H1 (cell line): ENCODE measurements at regions not wholly inside any gene's neighbourhood (a gene's known extent, or its start where the extent isn't known, plus 50 kb on each side); places are given as distances from the start of the nearest gene placed in this dataset.

ENCODE experiments used
- CTCF ChIA-PET: fragments of 300-600 bp; sonication (Branson Sonifier 250); formaldehyde crosslinking; loops from one replicate; lab custom pipeline; 2021; ENCODE audit not compliant: partially characterized antibody; lab: Charles Lee
- POLR2A ChIA-PET: fragments of 300-600 bp; sonication (Branson Sonifier 250); formaldehyde crosslinking; loops from one replicate; lab custom pipeline; 2021; ENCODE audit warnings: inconsistent platforms; ENCODE audit not compliant: partially characterized antibody; lab: Charles Lee
- DNase-seq, 2 experiments: peaks; one replicate each; pipeline versions ENCODE4 v3.0.0 to v3.0.0-alpha.2; 2010 to 2022; ENCODE audit warnings: low spot score in 2 of 2, low read depth in 1 of 2, mixed read lengths in 1 of 2
- FAIRE-seq: peaks from 2 replicates; lab custom pipeline; 2011; peaks lifted over from hg19 to GRCh38; lab: Jason Lieb, UNC
- H2AFZ ChIP-seq: 2 replicates; pipeline ENCODE4 v1.8.1; 2012; ENCODE audit warnings: low read length, inconsistent platforms
- H2AK5ac ChIP-seq: 2 replicates; pipeline ENCODE4 v1.6.1; 2013; ENCODE audit warnings: low read depth, low read length
- H2BK120ac ChIP-seq: replicated peaks from 2 replicates; pipeline ENCODE3; 2013; ENCODE audit warnings: low read depth, low read length, inconsistent platforms
- H2BK12ac ChIP-seq: 2 replicates; pipeline ENCODE4 v1.6.1; 2013; ENCODE audit warnings: low read depth, low read length
- H2BK15ac ChIP-seq: 2 replicates; pipeline ENCODE4 v1.6.1; 2013; ENCODE audit warnings: low read length
- H2BK20ac ChIP-seq: 2 replicates; pipeline ENCODE4 v1.6.1; 2013; ENCODE audit warnings: low read length
- H2BK5ac ChIP-seq: 2 replicates; pipeline ENCODE4 v1.6.1; 2013; ENCODE audit warnings: low read depth, low read length
- H3K14ac ChIP-seq: 2 replicates; pipeline ENCODE4 v1.6.1; 2013; ENCODE audit warnings: inconsistent platforms; ENCODE audit not compliant: insufficient read length
- H3K18ac ChIP-seq: 2 replicates; pipeline ENCODE4 v1.6.1; 2013; ENCODE audit warnings: low read length; ENCODE audit errors: extremely low read depth
- H3K23ac ChIP-seq: 2 replicates; pipeline ENCODE4 v1.6.1; 2013; ENCODE audit warnings: inconsistent platforms; ENCODE audit not compliant: insufficient read length
- H3K23me2 ChIP-seq: 2 replicates; pipeline ENCODE4 v1.6.1; 2013; ENCODE audit warnings: low read depth, low read length
- H3K27ac ChIP-seq: 2 replicates; pipeline ENCODE4 v1.6.1; 2011; ENCODE audit warnings: low read depth, low read length, inconsistent platforms
- H3K27me3 ChIP-seq, 4 experiments: replicated peaks in 1 of 4; 1 replicate in 1 of 4; 2 replicates in 3 of 4; pipeline versions ENCODE4 v1.6.1 to v1.8.1; 2011 to 2013; ENCODE audit warnings: low read length in 3 of 4, mild to moderate bottlenecking in 3 of 4, inconsistent platforms in 2 of 4, mixed read lengths in 2 of 4, moderate library complexity in 1 of 4; ENCODE audit not compliant: control insufficient read depth in 3 of 4, insufficient read depth in 3 of 4; ENCODE audit errors: extremely low read depth in 1 of 4
- H3K36me3 ChIP-seq, 4 experiments: 2 replicates each; pipeline versions ENCODE4 v1.6.1 to v1.8.1; 2011 to 2013; ENCODE audit warnings: mild to moderate bottlenecking in 4 of 4, low read length in 3 of 4, moderate library complexity in 2 of 4, control low read depth in 1 of 4, inconsistent platforms in 1 of 4; ENCODE audit not compliant: insufficient read depth in 4 of 4, control insufficient read depth in 2 of 4
- H3K4ac ChIP-seq: replicated peaks from 2 replicates; pipeline ENCODE3; 2013; ENCODE audit warnings: low read length, low read depth, mixed read lengths, inconsistent platforms; ENCODE audit not compliant: insufficient read length
- H3K4me1 ChIP-seq, 4 experiments: replicated peaks in 1 of 4; 1 replicate in 1 of 4; 2 replicates in 3 of 4; pipeline versions ENCODE4 v1.6.1 to v1.8.1; 2011 to 2013; ENCODE audit warnings: low read length in 3 of 4, inconsistent platforms in 2 of 4, mixed read lengths in 1 of 4; ENCODE audit not compliant: insufficient read depth in 4 of 4, control insufficient read depth in 3 of 4
- H3K4me2 ChIP-seq, 2 experiments: 2 replicates each; pipeline versions ENCODE4 v1.6.1 to v1.8.1; 2011 to 2013; ENCODE audit warnings: low read depth in 2 of 2, low read length in 2 of 2, control low read depth in 1 of 2, inconsistent platforms in 1 of 2, mild to moderate bottlenecking in 1 of 2; ENCODE audit not compliant: insufficient read depth in 1 of 2
- H3K4me3 ChIP-seq, 4 experiments: fragments of 200-600, 300-600 bp in 1 of 4; sonication (generic), shearing (Covaris generic), sonication (Bioruptor Twin) in 1 of 4; 2 replicates each; pipeline versions ENCODE4 v1.5.1 to v1.8.1; 2011 to 2016; ENCODE audit warnings: low read length in 4 of 4, low read depth in 3 of 4, control low read depth in 2 of 4, inconsistent platforms in 2 of 4, mild to moderate bottlenecking in 2 of 4, mixed read lengths in 1 of 4, moderate library complexity in 1 of 4; ENCODE audit not compliant: insufficient read depth in 2 of 4; ENCODE audit errors: extremely low read depth in 1 of 4
- H3K56ac ChIP-seq: replicated peaks from 2 replicates; pipeline ENCODE3; 2013; ENCODE audit warnings: low read depth, mild to moderate bottlenecking, mixed read lengths, low read length, inconsistent platforms; ENCODE audit not compliant: insufficient read length
- H3K79me1 ChIP-seq: 2 replicates; pipeline ENCODE4 v1.6.1; 2013; ENCODE audit warnings: low read depth, low read length, control low read depth
- H3K79me2 ChIP-seq, 2 experiments: 2 replicates each; pipeline versions ENCODE4 v1.6.1 to v1.8.1; 2012 to 2013; ENCODE audit warnings: low read length in 2 of 2, mild to moderate bottlenecking in 2 of 2, inconsistent platforms in 1 of 2; ENCODE audit not compliant: insufficient read depth in 2 of 2, control insufficient read depth in 1 of 2
- H3K9ac ChIP-seq, 4 experiments: replicated peaks in 1 of 4; 1 replicate in 1 of 4; 2 replicates in 3 of 4; pipeline versions ENCODE4 v1.6.1 to v1.8.1; 2011 to 2013; ENCODE audit warnings: low read depth in 3 of 4, low read length in 3 of 4, control low read depth in 2 of 4, mild to moderate bottlenecking in 2 of 4, moderate library complexity in 2 of 4, inconsistent platforms in 1 of 4; ENCODE audit errors: extremely low read depth in 1 of 4
- H3K9me3 ChIP-seq, 2 experiments: 2 replicates each; pipeline versions ENCODE4 v1.6.1 to v1.8.1; 2012 to 2013; ENCODE audit warnings: mild to moderate bottlenecking in 2 of 2, moderate library complexity in 2 of 2, control low read depth in 1 of 2, inconsistent platforms in 1 of 2, low read depth in 1 of 2, low read length in 1 of 2, mixed read lengths in 1 of 2; ENCODE audit not compliant: insufficient read depth in 2 of 2
- H4K20me1 ChIP-seq, 2 experiments: replicated peaks in 1 of 2; 2 replicates each; pipeline versions ENCODE3 to v1.8.1; 2011 to 2013; ENCODE audit warnings: inconsistent platforms in 2 of 2, low read length in 2 of 2, mild to moderate bottlenecking in 1 of 2; ENCODE audit not compliant: insufficient read depth in 2 of 2, control insufficient read depth in 1 of 2
- H4K5ac ChIP-seq: 2 replicates; pipeline ENCODE4 v1.6.1; 2013; ENCODE audit warnings: low read length, low read depth, mixed read lengths, inconsistent platforms; ENCODE audit not compliant: insufficient read length
- H4K8ac ChIP-seq: 2 replicates; pipeline ENCODE4 v1.8.0; 2013; ENCODE audit warnings: mild to moderate bottlenecking, moderate library complexity, low read length, inconsistent platforms; ENCODE audit not compliant: insufficient read depth; ENCODE audit errors: extremely low read depth
- H4K91ac ChIP-seq: replicated peaks from 2 replicates; pipeline ENCODE3; 2013; ENCODE audit warnings: low read length, mixed read lengths, inconsistent platforms; ENCODE audit not compliant: insufficient read length
- BCL11A ChIP-seq, 2 experiments: IDR thresholded peaks; one replicate each; pipeline ENCODE4 v1.6.1; 2011; ENCODE audit warnings: low read depth in 2 of 2, low read length in 2 of 2, mild to moderate bottlenecking in 2 of 2
- JUND ChIP-seq: IDR thresholded peaks from 2 replicates; pipeline ENCODE4 v1.6.1; 2011; ENCODE audit warnings: mild to moderate bottlenecking, improper control_type of control experiment, low read length
- POLR2A ChIP-seq, 2 experiments: IDR thresholded peaks; 1 replicate in 1 of 2; 2 replicates in 1 of 2; pipeline ENCODE4 v1.6.1; 2011; ENCODE audit warnings: low read depth in 2 of 2, low read length in 2 of 2, mild to moderate bottlenecking in 2 of 2; ENCODE audit errors: control extremely low read depth in 1 of 2
- TAF1 ChIP-seq: IDR thresholded peaks from 2 replicates; pipeline ENCODE4 v1.6.1; 2011; ENCODE audit warnings: mild to moderate bottlenecking, low read depth, low read length
- TEAD4 ChIP-seq: IDR thresholded peaks from 2 replicates; pipeline ENCODE4 v1.6.1; 2012; ENCODE audit warnings: low read depth, low read length, inconsistent platforms, mixed read lengths
- WGBS, 2 experiments: shearing (Covaris generic) in 1 of 2; methylation state at CpG; one replicate each; pipeline versions ENCODE4 v1.1.6 to v1.1.7; 2013 to 2015; ENCODE audit warnings: low lambda C conversion rate in 2 of 2, mixed read lengths in 2 of 2, inconsistent platforms in 1 of 2, low coverage in 1 of 2, missing lambda C conversion rate in 1 of 2; ENCODE audit not compliant: insufficient replicate concordance in 2 of 2, insufficient coverage in 1 of 2, insufficient read length in 1 of 2; ENCODE audit errors: extremely low coverage in 1 of 2, missing lambda C conversion rate in 1 of 2; 5-methylcytosine and 5-hydroxymethylcytosine counted together

GRCh38 chr12:24055747-24056146, 106.3 kb upstream of the SOX5 start:
- Histone ChIP-seq H3K9ac (no peak overlapping the region), H3K4me2 (no peak overlapping the region), H3K18ac (no peak overlapping the region), H3K56ac (no peak overlapping the region), H3K27ac (no peak overlapping the region), H3K23me2 (no peaks in the 10 kb centered on the region), H4K8ac (no peak overlapping the region), H2BK15ac (no peak overlapping the region), H2BK12ac (no peak overlapping the region), H4K91ac (no peak overlapping the region), H2AK5ac (no peak overlapping the region), H3K23ac (no peak overlapping the region), H2AFZ (no peak overlapping the region), H3K14ac (no peak overlapping the region), H3K4me1 (no peaks in the 10 kb centered on the region), H3K4ac (no peak overlapping the region), H3K79me2 (no peaks in the 10 kb centered on the region), H3K4me3 (no peak overlapping the region), H3K27me3 (no peaks in the 10 kb centered on the region), H3K79me1 (no peaks in the 10 kb centered on the region), H3K36me3 (no peaks in the 10 kb centered on the region), H2BK5ac (no peak overlapping the region), H2BK20ac (no peak overlapping the region), H4K20me1 (no peaks in the 10 kb centered on the region), H2BK120ac (no peak overlapping the region), H3K9me3 (no peaks in the 10 kb centered on the region)
- FAIRE-seq (no peak), DNase-seq (no peak)
- ChIA-PET CTCF (no interaction called here), POLR2A (no interaction called here)
- WGBS, 2 experiments = 100% methylated on average over 1 of the region's 1 CpG; no CpG with 5 or more reads in 1 of the 2 experiments
- TF ChIP-seq TEAD4 (no peak), POLR2A (IDR thresholded peaks at IDR 0.05; ENCODE audit: control extremely low read depth in 1 of 2, low read depth in 2 of 2, low read length in 2 of 2) (no peak), TAF1 (no peak), BCL11A (IDR thresholded peaks at IDR 0.05; ENCODE audit: low read depth in 2 of 2, low read length in 2 of 2) (no peak), JUND (no peak)
- TF ChIP-seq, all 59 proteins: peak for 0
- no peak overlapping the region for H4K5ac ChIP-seq
